ENCODE measurements at regions not wholly inside any gene's neighbourhood (a gene's known extent, or its start where the extent isn't known, plus 50 kb on each side); places are given as distances from the start of the nearest gene placed in this dataset.

- no peak for DNase-seq (ENCODE audit: low spot score in 2 of 2, unreplicated experiment in 2 of 2)
- Mint-ChIP-seq H3K27ac (no peak overlapping the region), H3K27me3 (ENCODE audit: low read depth) (no peaks in the 10 kb centered on the region), H3K9me3 (peaks cover 3% of the 10 kb centered on the region), H3K36me3 (no peaks in the 10 kb centered on the region), H3K4me3 (no peak overlapping the region), H3K4me1 (peaks cover 5% of the 10 kb centered on the region)
- TF ChIP-seq, protein P1, sequence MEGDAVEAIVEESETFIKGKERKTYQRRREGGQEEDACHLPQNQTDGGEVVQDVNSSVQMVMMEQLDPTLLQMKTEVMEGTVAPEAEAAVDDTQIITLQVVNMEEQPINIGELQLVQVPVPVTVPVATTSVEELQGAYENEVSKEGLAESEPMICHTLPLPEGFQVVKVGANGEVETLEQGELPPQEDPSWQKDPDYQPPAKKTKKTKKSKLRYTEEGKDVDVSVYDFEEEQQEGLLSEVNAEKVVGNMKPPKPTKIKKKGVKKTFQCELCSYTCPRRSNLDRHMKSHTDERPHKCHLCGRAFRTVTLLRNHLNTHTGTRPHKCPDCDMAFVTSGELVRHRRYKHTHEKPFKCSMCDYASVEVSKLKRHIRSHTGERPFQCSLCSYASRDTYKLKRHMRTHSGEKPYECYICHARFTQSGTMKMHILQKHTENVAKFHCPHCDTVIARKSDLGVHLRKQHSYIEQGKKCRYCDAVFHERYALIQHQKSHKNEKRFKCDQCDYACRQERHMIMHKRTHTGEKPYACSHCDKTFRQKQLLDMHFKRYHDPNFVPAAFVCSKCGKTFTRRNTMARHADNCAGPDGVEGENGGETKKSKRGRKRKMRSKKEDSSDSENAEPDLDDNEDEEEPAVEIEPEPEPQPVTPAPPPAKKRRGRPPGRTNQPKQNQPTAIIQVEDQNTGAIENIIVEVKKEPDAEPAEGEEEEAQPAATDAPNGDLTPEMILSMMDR (IDR thresholded peaks at IDR 0.05; ENCODE audit: unreplicated experiment): no peak
Observed at GRCh38 chr13:76048675-76049375, 412.7 kb downstream of the LMO7 start.

DNA sequence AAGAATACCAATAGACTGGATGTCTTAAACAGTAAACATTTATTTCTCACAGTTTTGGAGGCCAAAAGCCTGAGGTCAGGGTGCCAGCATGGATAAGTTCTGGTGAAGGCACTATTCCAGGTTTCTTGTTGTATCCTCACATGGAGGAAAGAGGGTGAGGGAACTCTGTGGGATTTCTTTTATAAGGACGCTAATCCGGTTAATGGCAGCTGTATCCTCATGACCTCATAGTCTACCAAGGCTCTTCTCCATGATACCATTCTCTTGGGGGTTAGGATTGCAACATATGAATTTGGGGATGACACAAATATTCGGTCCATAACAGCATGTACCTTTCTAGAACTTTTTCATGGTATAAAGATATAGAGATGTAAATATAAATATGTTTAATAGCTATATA lies 412.0 kb downstream of the LMO7 start:
- Mint-ChIP-seq H3K36me3 (no peaks in the 10 kb centered on the region), H3K9me3 (no peaks in the 10 kb centered on the region), H3K27me3 (ENCODE audit: low read depth) (no peaks in the 10 kb centered on the region), H3K4me3 (no peak overlapping the region), H3K4me1 (peaks cover 5% of the 10 kb centered on the region), H3K27ac (no peak overlapping the region)
- TF ChIP-seq, protein P1 (IDR thresholded peaks at IDR 0.05; ENCODE audit: unreplicated experiment): no peak
- no peak for DNase-seq (ENCODE audit: low spot score in 2 of 2, unreplicated experiment in 2 of 2)

- DNase-seq (ENCODE audit: low spot score in 2 of 2, unreplicated experiment in 2 of 2): no peak
- no peak overlapping the region for H3K4me3 Mint-ChIP-seq
Observed at GRCh38 chr13:76043874-76044273, 407.7 kb downstream of the LMO7 start.

DNA sequence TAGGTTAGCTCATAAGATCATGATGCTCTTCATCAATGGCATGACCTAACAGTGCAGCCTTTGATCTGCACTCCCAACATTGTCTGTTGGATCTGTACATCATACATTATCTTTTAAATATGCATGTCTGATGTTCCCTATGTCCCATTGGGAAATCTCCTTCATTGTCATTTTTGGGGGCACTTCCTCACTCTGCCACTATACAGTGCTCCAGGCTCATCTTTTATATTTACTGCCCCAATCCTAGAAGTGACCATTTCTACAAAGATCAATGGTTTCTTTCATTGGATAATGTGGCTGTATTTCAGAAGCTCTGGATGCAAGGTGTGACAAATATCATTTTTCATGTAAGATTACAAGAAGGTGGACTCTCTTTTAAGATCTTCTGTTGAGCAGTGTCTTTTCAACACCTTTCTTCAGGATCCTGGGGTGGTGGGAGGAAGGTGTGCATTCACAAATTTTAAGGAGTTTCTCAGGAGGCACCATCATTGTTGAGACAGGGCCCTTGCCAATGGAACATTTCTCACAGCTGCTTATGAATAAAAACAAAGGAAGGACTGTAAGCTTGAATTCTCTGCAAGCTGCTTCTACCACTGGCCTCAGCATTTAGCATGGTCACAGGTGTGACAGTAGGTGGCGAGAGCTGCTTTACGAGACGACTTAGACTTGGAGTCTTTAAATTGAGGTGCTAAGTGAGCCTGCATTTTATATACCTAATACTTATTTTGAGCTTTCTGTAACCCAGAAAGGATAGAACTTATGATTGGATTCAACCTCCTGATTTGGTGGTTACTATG lies 403.0 kb downstream of the LMO7 start:
- Mint-ChIP-seq H3K9me3 (peaks cover 7% of the 10 kb centered on the region), H3K27me3 (ENCODE audit: low read depth) (no peaks in the 10 kb centered on the region), H3K36me3 (no peaks in the 10 kb centered on the region), H3K4me1 (peaks cover 2% of the 10 kb centered on the region), H3K27ac (no peak overlapping the region), H3K4me3 (no peak overlapping the region)
- DNase-seq (ENCODE audit: low spot score in 2 of 2, unreplicated experiment in 2 of 2): no peak
- TF ChIP-seq, protein P1 (IDR thresholded peaks at IDR 0.05; ENCODE audit: unreplicated experiment): no peak

More at GRCh38 chr13:76043874-76044273, 407.7 kb downstream of the LMO7 start:
- peaks cover 7% of the 10 kb centered on the region for H3K9me3 Mint-ChIP-seq
- TF ChIP-seq, protein P1 (IDR thresholded peaks at IDR 0.05; ENCODE audit: unreplicated experiment): no peak
- peaks cover 5% of the 10 kb centered on the region for H3K4me1 Mint-ChIP-seq
- H3K36me3 Mint-ChIP-seq: no peaks in the 10 kb centered on the region
- no peak overlapping the region for H3K27ac Mint-ChIP-seq
- no peaks in the 10 kb centered on the region for H3K27me3 Mint-ChIP-seq (ENCODE audit: low read depth)

DNA sequence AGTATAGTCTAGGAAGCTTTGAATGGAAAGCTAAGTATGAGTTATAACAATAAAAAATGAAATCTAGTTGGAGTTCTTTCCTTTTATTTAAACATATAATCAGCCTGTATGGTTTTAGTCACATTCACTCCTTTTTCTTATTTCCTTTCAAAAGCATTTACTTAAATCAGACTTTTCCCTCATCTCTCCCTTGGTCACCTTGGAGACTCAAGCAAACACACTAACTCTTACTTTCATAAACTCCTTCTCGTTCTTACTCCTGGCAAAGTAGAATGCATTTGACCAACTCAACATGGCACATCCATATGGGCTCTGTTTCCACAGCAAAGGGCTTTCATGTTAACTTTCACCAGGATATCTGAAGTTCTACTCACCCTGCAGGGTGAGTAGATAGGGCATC lies 400.0 kb downstream of the LMO7 start:
- Mint-ChIP-seq H3K4me1 (peaks cover 2% of the 10 kb centered on the region), H3K27ac (no peak overlapping the region), H3K36me3 (no peaks in the 10 kb centered on the region), H3K27me3 (ENCODE audit: low read depth) (no peaks in the 10 kb centered on the region), H3K9me3 (peaks cover 9% of the 10 kb centered on the region), H3K4me3 (no peak overlapping the region)
- TF ChIP-seq, protein P1 (IDR thresholded peaks at IDR 0.05; ENCODE audit: unreplicated experiment): no peak
- no peak for DNase-seq (ENCODE audit: low spot score in 2 of 2, unreplicated experiment in 2 of 2)
